HUES64 (cell line): ENCODE measurements at regions not wholly inside any gene's neighbourhood (a gene's known extent, or its start where the extent isn't known, plus 50 kb on each side); places are given as distances from the start of the nearest gene placed in this dataset.

ENCODE experiments used
- H3K27ac ChIP-seq: 2 replicates; pipeline ENCODE4 v1.7.0; 2013; ENCODE audit warnings: low read depth, low read length, inconsistent platforms
- H3K27me3 ChIP-seq: 2 replicates; pipeline ENCODE4 v1.6.1; 2013; ENCODE audit warnings: mild to moderate bottlenecking, low read length; ENCODE audit not compliant: insufficient read depth
- H3K36me3 ChIP-seq: 2 replicates; pipeline ENCODE4 v1.6.1; 2013; ENCODE audit warnings: mild to moderate bottlenecking, low read length; ENCODE audit not compliant: insufficient read depth
- H3K4me1 ChIP-seq: 2 replicates; pipeline ENCODE4 v1.6.1; 2013; ENCODE audit warnings: mild to moderate bottlenecking, low read length, moderate library complexity; ENCODE audit not compliant: insufficient read depth
- H3K4me3 ChIP-seq: 2 replicates; pipeline ENCODE4 v1.5.1; 2013; ENCODE audit warnings: mild to moderate bottlenecking, low read length, moderate library complexity
- H3K9ac ChIP-seq: 2 replicates; pipeline ENCODE4 v1.6.1; 2013; ENCODE audit warnings: mild to moderate bottlenecking, low read depth, low read length
- H3K9me3 ChIP-seq: 2 replicates; pipeline ENCODE4 v1.6.1; 2013; ENCODE audit warnings: low read depth, low read length; ENCODE audit not compliant: insufficient read depth
- WGBS: fragments of 150-250, 120-280 bp; methylation state at CpG from one replicate; pipeline ENCODE4 v1.1.7; 2013; ENCODE audit warnings: missing lambda C conversion rate; 5-methylcytosine and 5-hydroxymethylcytosine counted together

DNA sequence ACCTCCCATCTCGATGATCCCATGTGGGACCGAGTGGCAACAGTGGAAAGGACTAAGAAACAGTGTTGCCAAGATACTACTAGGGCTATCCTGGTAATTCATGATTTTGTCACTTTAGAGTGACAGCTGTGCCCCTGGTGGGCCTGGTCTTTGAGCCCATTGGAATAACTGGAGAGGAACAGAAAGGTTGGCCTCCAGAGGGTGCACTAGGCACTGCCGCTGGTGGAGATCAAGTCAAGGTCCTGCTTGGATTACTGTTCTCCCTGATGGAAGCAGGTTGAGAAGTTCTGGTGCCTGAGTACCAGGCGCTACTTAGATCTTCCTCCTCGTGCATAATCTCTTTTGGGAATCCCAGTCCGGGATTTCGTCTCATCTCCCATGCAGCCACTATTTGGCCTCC, 129.6 kb downstream of the SEC61B start:
- no peak overlapping the region for H3K27ac ChIP-seq
- H3K36me3 ChIP-seq, result no peaks in the 10 kb centered on the region
- H3K4me3 ChIP-seq, result no peak overlapping the region
- H3K9me3 ChIP-seq, result no peaks in the 10 kb centered on the region
- WGBS, result 90% methylated on average over 7 of the region's 7 CpGs
- no peak overlapping the region for H3K9ac ChIP-seq
- H3K4me1 ChIP-seq, result no peaks in the 10 kb centered on the region
- no peaks in the 10 kb centered on the region for H3K27me3 ChIP-seq

DNA sequence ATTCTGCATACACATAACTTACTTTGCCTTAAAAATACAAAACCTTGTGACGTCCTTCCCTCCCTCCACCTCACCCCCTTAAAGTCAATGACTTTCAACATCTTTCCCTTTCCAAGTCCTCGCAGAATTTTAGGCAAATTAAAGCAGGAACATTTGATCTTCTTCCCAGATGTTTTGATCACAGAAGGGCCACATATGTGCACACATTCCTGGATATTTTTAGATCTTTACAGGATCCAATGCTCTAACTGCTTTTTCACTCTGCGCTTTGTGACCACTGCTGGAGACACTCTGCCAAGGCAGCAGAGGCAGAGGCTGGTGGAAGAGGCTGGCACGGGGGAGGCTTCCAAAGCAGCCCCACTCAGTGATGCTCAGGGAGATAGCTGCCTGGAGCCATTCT, 130.7 kb downstream of the SEC61B start:
- Histone ChIP-seq H3K27me3 (no peaks in the 10 kb centered on the region), H3K27ac (no peak overlapping the region)
- WGBS, result 91% methylated on average over 4 of the region's 4 CpGs

GRCh38 chr9:99353408-99353807, 131.3 kb downstream of the SEC61B start:
- no peaks in the 10 kb centered on the region for H3K36me3 ChIP-seq
- no peak overlapping the region for H3K9ac ChIP-seq
- no peaks in the 10 kb centered on the region for H3K4me1 ChIP-seq
- H3K27me3 ChIP-seq, result no peaks in the 10 kb centered on the region
- H3K27ac ChIP-seq, result no peak overlapping the region
- no peak overlapping the region for H3K4me3 ChIP-seq
- no peaks in the 10 kb centered on the region for H3K9me3 ChIP-seq
- WGBS, result 90% methylated on average over 4 of the region's 5 CpGs

More for the DNA sequence above, 130.7 kb downstream of the SEC61B start:
- H3K9ac ChIP-seq, result no peak overlapping the region
- H3K9me3 ChIP-seq, result no peaks in the 10 kb centered on the region
- H3K4me1 ChIP-seq, result no peaks in the 10 kb centered on the region
- no peak overlapping the region for H3K4me3 ChIP-seq
- no peaks in the 10 kb centered on the region for H3K36me3 ChIP-seq

- no peak overlapping the region for H3K27ac ChIP-seq
- no peaks in the 10 kb centered on the region for H3K27me3 ChIP-seq
- no peaks in the 10 kb centered on the region for H3K4me1 ChIP-seq
- H3K4me3 ChIP-seq, result no peak overlapping the region
- H3K9ac ChIP-seq, result no peak overlapping the region
- WGBS, result 84% methylated on average over 1 of the region's 1 CpG
- no peaks in the 10 kb centered on the region for H3K36me3 ChIP-seq
- H3K9me3 ChIP-seq, result no peaks in the 10 kb centered on the region
Observed at GRCh38 chr9:99354104-99354503, 132.0 kb downstream of the SEC61B start.

GRCh38 chr9:99356512-99356971, 134.5 kb downstream of the SEC61B start:
- no peak overlapping the region for H3K4me3 ChIP-seq
- no peak overlapping the region for H3K27ac ChIP-seq
- no peaks in the 10 kb centered on the region for H3K36me3 ChIP-seq
- 91% methylated on average over 5 of the region's 5 CpGs for WGBS
- H3K4me1 ChIP-seq, result no peaks in the 10 kb centered on the region
- H3K27me3 ChIP-seq, result no peaks in the 10 kb centered on the region
- no peak overlapping the region for H3K9ac ChIP-seq
- H3K9me3 ChIP-seq, result no peaks in the 10 kb centered on the region

GRCh38 chr9:99357575-99357974, 135.5 kb downstream of the SEC61B start:
- H3K27ac ChIP-seq, result no peak overlapping the region
- WGBS, result 84% methylated on average over 6 of the region's 6 CpGs
- no peaks in the 10 kb centered on the region for H3K9me3 ChIP-seq
- no peaks in the 10 kb centered on the region for H3K4me1 ChIP-seq
- no peak overlapping the region for H3K4me3 ChIP-seq
- H3K36me3 ChIP-seq, result no peaks in the 10 kb centered on the region
- H3K27me3 ChIP-seq, result no peaks in the 10 kb centered on the region
- no peak overlapping the region for H3K9ac ChIP-seq

- no peak overlapping the region for H3K9ac ChIP-seq
- H3K27me3 ChIP-seq, result no peaks in the 10 kb centered on the region
- WGBS, result 95% methylated on average over 7 of the region's 7 CpGs
- H3K9me3 ChIP-seq, result no peaks in the 10 kb centered on the region
- H3K4me3 ChIP-seq, result no peak overlapping the region
- no peaks in the 10 kb centered on the region for H3K4me1 ChIP-seq
- H3K36me3 ChIP-seq, result no peaks in the 10 kb centered on the region
- H3K27ac ChIP-seq, result no peak overlapping the region
Observed at GRCh38 chr9:99358668-99359067, 136.6 kb downstream of the SEC61B start.

- H3K27me3 ChIP-seq, result no peaks in the 10 kb centered on the region
- no peak overlapping the region for H3K9ac ChIP-seq
- no peak overlapping the region for H3K27ac ChIP-seq
- WGBS, result 64% methylated on average over 10 of the region's 10 CpGs
- H3K4me1 ChIP-seq, result no peaks in the 10 kb centered on the region
- no peaks in the 10 kb centered on the region for H3K9me3 ChIP-seq
- H3K4me3 ChIP-seq, result no peak overlapping the region
- H3K36me3 ChIP-seq, result no peaks in the 10 kb centered on the region
Observed at GRCh38 chr9:99359336-99359735, 137.3 kb downstream of the SEC61B start.

DNA sequence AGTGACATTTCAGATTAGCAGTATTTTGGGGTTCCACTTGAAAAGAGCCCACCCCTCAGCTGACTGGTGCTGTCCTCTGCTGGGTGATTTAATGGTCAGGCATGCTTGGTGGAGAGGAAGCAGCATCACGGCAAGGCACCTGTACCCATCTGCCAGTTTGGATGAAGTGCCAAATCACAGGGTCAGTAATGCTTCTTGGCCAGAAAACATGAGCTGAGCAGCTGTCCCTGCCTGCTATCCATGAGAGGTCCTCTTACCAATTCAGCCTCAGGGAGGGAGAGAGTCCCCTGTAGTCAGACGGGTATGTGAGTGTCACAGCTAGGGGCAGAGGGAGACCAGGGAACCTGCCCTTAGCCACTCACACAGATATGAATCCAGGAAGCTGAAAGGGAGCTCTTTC, 137.9 kb downstream of the SEC61B start:
- Histone ChIP-seq H3K9ac (no peak overlapping the region), H3K27me3 (no peaks in the 10 kb centered on the region), H3K9me3 (no peaks in the 10 kb centered on the region), H3K4me3 (no peak overlapping the region), H3K27ac (no peak overlapping the region), H3K36me3 (no peaks in the 10 kb centered on the region), H3K4me1 (no peaks in the 10 kb centered on the region)
- WGBS, result 76% methylated on average over 2 of the region's 2 CpGs

GRCh38 chr9:99361817-99362216, 139.7 kb downstream of the SEC61B start:
- no peak overlapping the region for H3K27ac ChIP-seq
- H3K9me3 ChIP-seq, result no peaks in the 10 kb centered on the region
- H3K4me3 ChIP-seq, result no peak overlapping the region
- no peak overlapping the region for H3K9ac ChIP-seq
- no peaks in the 10 kb centered on the region for H3K4me1 ChIP-seq
- WGBS, result 37% methylated on average over 8 of the region's 8 CpGs
- H3K36me3 ChIP-seq, result no peaks in the 10 kb centered on the region
- no peaks in the 10 kb centered on the region for H3K27me3 ChIP-seq

GRCh38 chr9:99362321-99362720, 140.2 kb downstream of the SEC61B start:
- H3K4me3 ChIP-seq, result no peak overlapping the region
- no peaks in the 10 kb centered on the region for H3K4me1 ChIP-seq
- H3K27ac ChIP-seq, result no peak overlapping the region
- no peak overlapping the region for H3K9ac ChIP-seq
- no peaks in the 10 kb centered on the region for H3K9me3 ChIP-seq
- H3K36me3 ChIP-seq, result no peaks in the 10 kb centered on the region
- H3K27me3 ChIP-seq, result no peaks in the 10 kb centered on the region

GRCh38 chr9:99363509-99363908, 141.4 kb downstream of the SEC61B start:
- Histone ChIP-seq H3K4me3 (no peak overlapping the region), H3K9ac (no peak overlapping the region), H3K27ac (no peak overlapping the region), H3K27me3 (no peaks in the 10 kb centered on the region), H3K4me1 (peaks cover 5% of the 10 kb centered on the region; the same call in 1 of the 2 replicates), H3K36me3 (no peaks in the 10 kb centered on the region), H3K9me3 (no peaks in the 10 kb centered on the region)
- 96% methylated on average over 3 of the region's 3 CpGs for WGBS
